ENCODE measurements at regions not wholly inside any gene's neighbourhood (a gene's known extent, or its start where the extent isn't known, plus 50 kb on each side); places are given as distances from the start of the nearest gene placed in this dataset.

DNA sequence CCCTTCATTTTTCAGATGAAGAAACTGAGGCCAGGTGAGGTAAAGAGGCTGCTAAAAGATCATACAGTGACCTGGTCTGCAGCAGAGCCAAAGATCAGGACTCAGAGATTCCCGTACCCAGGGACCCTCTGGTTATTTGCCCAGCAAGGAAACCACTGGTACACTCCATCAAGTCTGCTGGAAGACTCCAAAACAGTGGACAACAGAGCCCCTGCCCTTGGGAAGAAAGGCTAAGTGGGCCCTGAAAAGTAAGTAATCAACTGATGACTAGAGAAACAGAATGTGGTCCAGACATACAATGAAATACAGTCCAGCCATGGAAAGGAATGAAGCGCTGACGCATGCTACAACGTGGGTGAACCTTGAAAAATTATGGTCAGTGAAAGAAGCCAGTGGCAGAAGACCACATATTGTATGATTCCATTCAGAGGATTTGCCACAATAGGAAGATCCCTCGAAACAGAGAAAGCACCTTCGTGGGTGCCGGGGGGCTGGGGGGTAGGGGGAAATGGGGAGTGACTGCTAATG is 106.4 kb downstream of the ETS2 start:
- TF ChIP-seq, protein P1, sequence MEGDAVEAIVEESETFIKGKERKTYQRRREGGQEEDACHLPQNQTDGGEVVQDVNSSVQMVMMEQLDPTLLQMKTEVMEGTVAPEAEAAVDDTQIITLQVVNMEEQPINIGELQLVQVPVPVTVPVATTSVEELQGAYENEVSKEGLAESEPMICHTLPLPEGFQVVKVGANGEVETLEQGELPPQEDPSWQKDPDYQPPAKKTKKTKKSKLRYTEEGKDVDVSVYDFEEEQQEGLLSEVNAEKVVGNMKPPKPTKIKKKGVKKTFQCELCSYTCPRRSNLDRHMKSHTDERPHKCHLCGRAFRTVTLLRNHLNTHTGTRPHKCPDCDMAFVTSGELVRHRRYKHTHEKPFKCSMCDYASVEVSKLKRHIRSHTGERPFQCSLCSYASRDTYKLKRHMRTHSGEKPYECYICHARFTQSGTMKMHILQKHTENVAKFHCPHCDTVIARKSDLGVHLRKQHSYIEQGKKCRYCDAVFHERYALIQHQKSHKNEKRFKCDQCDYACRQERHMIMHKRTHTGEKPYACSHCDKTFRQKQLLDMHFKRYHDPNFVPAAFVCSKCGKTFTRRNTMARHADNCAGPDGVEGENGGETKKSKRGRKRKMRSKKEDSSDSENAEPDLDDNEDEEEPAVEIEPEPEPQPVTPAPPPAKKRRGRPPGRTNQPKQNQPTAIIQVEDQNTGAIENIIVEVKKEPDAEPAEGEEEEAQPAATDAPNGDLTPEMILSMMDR (IDR thresholded peaks at IDR 0.05; ENCODE audit: low read depth, low read length) = no peak
- TF ChIP-seq, protein P2, sequence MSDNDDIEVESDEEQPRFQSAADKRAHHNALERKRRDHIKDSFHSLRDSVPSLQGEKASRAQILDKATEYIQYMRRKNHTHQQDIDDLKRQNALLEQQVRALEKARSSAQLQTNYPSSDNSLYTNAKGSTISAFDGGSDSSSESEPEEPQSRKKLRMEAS (IDR thresholded peaks at IDR 0.05; ENCODE audit: low read depth, low read length) = no peak
- TF ChIP-seq POLR2A (IDR thresholded peaks at IDR 0.05; ENCODE audit: extremely low read depth, insufficient read length) = no peak
